ENCODE measurements at regions not wholly inside any gene's neighbourhood (a gene's known extent, or its start where the extent isn't known, plus 50 kb on each side); places are given as distances from the start of the nearest gene placed in this dataset.

GRCh38 chr5:13307480-13307879, 637.0 kb downstream of the DNAH5 start:
- Histone ChIP-seq H3K27ac (ENCODE audit: extremely low read depth, low read depth, low read length) (no peak overlapping the region), H3K4me3 (ENCODE audit: low read depth, low read length) (no peak overlapping the region), H3K4me1 (ENCODE audit: control insufficient read depth, insufficient read depth, low read length) (no peaks in the 10 kb centered on the region), H3K9me3 (ENCODE audit: control insufficient read depth, insufficient read depth, low read depth, low read length) (no peaks in the 10 kb centered on the region), H3K36me3 (ENCODE audit: control insufficient read depth in 2 of 2, insufficient read depth in 1 of 2, low read length in 2 of 2) (no peaks in the 10 kb centered on the region)
- CTCF ChIA-PET = no interaction called here
- no peak for TF ChIP-seq ZNF148 (tag by site-specific recombination; IDR thresholded peaks at IDR 0.05; ENCODE audit: borderline replicate concordance)
- TF ChIP-seq, protein P1, sequence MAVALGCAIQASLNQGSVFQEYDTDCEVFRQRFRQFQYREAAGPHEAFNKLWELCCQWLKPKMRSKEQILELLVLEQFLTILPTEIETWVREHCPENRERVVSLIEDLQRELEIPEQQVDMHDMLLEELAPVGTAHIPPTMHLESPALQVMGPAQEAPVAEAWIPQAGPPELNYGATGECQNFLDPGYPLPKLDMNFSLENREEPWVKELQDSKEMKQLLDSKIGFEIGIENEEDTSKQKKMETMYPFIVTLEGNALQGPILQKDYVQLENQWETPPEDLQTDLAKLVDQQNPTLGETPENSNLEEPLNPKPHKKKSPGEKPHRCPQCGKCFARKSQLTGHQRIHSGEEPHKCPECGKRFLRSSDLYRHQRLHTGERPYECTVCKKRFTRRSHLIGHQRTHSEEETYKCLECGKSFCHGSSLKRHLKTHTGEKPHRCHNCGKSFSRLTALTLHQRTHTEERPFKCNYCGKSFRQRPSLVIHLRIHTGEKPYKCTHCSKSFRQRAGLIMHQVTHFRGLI (tag by site-specific recombination; IDR thresholded peaks at IDR 0.05) = no peak
- no peak for TF ChIP-seq ZNF768 (tag by site-specific recombination; IDR thresholded peaks at IDR 0.05)
- TF ChIP-seq, protein P2, sequence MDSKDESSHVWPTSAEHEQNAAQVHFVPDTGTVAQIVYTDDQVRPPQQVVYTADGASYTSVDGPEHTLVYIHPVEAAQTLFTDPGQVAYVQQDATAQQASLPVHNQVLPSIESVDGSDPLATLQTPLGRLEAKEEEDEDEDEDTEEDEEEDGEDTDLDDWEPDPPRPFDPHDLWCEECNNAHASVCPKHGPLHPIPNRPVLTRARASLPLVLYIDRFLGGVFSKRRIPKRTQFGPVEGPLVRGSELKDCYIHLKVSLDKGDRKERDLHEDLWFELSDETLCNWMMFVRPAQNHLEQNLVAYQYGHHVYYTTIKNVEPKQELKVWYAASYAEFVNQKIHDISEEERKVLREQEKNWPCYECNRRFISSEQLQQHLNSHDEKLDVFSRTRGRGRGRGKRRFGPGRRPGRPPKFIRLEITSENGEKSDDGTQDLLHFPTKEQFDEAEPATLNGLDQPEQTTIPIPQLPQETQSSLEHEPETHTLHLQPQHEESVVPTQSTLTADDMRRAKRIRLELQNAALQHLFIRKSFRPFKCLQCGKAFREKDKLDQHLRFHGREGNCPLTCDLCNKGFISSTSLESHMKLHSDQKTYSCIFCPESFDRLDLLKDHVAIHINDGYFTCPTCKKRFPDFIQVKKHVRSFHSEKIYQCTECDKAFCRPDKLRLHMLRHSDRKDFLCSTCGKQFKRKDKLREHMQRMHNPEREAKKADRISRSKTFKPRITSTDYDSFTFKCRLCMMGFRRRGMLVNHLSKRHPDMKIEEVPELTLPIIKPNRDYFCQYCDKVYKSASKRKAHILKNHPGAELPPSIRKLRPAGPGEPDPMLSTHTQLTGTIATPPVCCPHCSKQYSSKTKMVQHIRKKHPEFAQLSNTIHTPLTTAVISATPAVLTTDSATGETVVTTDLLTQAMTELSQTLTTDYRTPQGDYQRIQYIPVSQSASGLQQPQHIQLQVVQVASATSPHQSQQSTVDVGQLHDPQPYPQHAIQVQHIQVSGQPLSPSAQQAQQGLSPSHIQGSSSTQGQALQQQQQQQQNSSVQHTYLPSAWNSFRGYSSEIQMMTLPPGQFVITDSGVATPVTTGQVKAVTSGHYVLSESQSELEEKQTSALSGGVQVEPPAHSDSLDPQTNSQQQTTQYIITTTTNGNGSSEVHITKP (tag by site-specific recombination; IDR thresholded peaks at IDR 0.05) = no peak
- TF ChIP-seq MEIS1 (CRISPR knock-in tag; IDR thresholded peaks at IDR 0.05; ENCODE audit: borderline replicate concordance) = no peak
- TF ChIP-seq KLF16 (tag by site-specific recombination; IDR thresholded peaks at IDR 0.05) = no peak
- no peak for TF ChIP-seq AEBP2 (tag by site-specific recombination; IDR thresholded peaks at IDR 0.05; ENCODE audit: borderline replicate concordance)
- TF ChIP-seq INSM2 (tag by site-specific recombination; IDR thresholded peaks at IDR 0.05) = no peak
- TF ChIP-seq GLIS2 (tag by site-specific recombination; IDR thresholded peaks at IDR 0.05) = no peak
- POLR2A ChIA-PET = no interaction called here

DNA sequence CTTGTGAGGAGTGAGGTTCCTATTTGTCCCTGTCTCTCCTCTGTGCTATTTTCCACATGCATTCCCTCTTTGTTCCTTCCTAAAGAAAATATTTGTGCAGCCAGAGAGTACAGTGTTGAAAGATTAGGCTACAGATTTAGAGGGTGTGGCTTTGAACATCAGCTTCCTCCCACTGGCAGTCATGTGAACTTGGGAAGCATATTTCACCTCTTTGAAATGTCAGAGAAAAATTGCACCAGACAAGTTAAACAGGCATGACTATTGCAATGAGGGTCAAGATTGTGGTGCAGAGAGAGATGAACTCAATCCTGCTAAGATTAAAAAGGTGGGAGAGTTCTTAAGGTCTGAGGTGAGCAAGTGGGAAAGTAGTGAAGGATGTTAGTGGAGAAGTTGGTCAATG, 641.0 kb downstream of the DNAH5 start:
- Histone ChIP-seq H3K4me3 (ENCODE audit: low read depth, low read length) (no peak overlapping the region), H3K27ac (ENCODE audit: extremely low read depth, low read depth, low read length) (no peak overlapping the region), H3K9me3 (ENCODE audit: control insufficient read depth, insufficient read depth, low read depth, low read length) (no peaks in the 10 kb centered on the region), H3K36me3 (ENCODE audit: control insufficient read depth in 2 of 2, insufficient read depth in 1 of 2, low read length in 2 of 2) (no peaks in the 10 kb centered on the region), H3K4me1 (ENCODE audit: control insufficient read depth, insufficient read depth, low read length) (no peaks in the 10 kb centered on the region)
- CTCF ChIA-PET = interaction anchor here (1.9 kb wide), 1 partner anchor 25 kb away, joined by 5 read pairs; no protein-coding TSS in a partner anchor
- POLR2A ChIA-PET = no interaction called here
- TF ChIP-seq ZSCAN30 (tag by site-specific recombination; IDR thresholded peaks at IDR 0.05) = no peak
- TF ChIP-seq BCL11B (tag by site-specific recombination; IDR thresholded peaks at IDR 0.05; ENCODE audit: low read depth) = no peak
- TF ChIP-seq ZNF529 (tag by site-specific recombination; IDR thresholded peaks at IDR 0.05; ENCODE audit: insufficient replicate concordance) = no peak
- TF ChIP-seq INSM2 (tag by site-specific recombination; IDR thresholded peaks at IDR 0.05) = no peak
- TF ChIP-seq, protein P3, sequence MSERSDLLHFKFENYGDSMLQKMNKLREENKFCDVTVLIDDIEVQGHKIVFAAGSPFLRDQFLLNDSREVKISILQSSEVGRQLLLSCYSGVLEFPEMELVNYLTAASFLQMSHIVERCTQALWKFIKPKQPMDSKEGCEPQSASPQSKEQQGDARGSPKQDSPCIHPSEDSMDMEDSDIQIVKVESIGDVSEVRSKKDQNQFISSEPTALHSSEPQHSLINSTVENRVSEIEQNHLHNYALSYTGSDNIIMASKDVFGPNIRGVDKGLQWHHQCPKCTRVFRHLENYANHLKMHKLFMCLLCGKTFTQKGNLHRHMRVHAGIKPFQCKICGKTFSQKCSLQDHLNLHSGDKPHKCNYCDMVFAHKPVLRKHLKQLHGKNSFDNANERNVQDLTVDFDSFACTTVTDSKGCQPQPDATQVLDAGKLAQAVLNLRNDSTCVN (tag by site-specific recombination; optimal IDR thresholded peaks at IDR 0.05) = no peak
- TF ChIP-seq, protein P4, sequence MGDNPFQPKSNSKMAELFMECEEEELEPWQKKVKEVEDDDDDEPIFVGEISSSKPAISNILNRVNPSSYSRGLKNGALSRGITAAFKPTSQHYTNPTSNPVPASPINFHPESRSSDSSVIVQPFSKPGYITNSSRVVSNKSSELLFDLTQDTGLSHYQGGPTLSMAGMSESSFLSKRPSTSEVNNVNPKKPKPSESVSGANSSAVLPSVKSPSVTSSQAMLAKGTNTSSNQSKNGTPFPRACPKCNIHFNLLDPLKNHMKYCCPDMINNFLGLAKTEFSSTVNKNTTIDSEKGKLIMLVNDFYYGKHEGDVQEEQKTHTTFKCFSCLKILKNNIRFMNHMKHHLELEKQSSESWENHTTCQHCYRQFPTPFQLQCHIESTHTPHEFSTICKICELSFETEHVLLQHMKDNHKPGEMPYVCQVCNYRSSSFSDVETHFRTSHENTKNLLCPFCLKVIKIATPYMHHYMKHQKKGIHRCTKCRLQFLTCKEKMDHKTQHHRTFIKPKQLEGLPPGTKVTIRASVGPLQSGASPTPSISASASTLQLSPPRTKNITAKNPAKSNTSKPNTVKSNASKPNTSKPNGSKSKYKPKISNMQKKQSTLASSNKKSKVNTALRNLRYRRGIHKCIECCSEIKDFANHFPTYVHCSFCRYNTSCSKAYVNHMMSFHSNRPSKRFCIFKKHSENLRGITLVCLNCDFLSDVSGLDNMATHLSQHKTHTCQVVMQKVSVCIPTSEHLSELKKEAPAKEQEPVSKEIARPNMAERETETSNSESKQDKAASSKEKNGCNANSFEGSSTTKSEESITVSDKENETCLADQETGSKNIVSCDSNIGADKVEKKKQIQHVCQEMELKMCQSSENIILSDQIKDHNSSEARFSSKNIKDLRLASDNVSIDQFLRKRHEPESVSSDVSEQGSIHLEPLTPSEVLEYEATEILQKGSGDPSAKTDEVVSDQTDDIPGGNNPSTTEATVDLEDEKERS (tag by site-specific recombination; IDR thresholded peaks at IDR 0.05) = no peak
- no peak for TF ChIP-seq SETDB1 (IDR thresholded peaks at IDR 0.05; ENCODE audit: insufficient read length, low read length)
